ENCODE measurements at regions not wholly inside any gene's neighbourhood (a gene's known extent, or its start where the extent isn't known, plus 50 kb on each side); places are given as distances from the start of the nearest gene placed in this dataset.

DNA sequence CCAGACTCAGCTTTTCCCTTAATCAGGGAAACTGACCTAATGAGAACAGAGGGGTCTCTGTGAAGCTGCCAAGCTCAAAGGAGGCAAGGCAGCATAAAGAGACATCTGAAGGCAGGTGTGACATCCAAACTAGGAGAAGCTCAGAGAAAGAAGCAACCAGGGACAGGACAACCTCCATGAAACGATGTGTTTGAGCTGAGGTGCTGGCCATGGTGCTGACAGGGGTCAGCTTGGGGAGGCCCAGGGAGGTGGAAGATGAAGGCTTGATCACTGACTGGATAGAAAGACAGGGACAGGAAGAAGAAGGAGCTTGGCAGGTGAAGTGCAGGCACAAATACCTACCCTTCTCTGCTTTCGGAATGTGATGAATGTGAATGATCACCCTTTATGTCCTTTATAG is 179.5 kb upstream of the NSMCE3 start:
- no peak for DNase-seq (ENCODE audit: low read depth, low spot score)
- CTCF ChIA-PET, result interaction anchor here (1.0 kb wide), 1 partner anchor 309 kb away, joined by 3 read pairs; no protein-coding TSS in a partner anchor

GRCh38 chr15:29448320-29448719 is 178.7 kb upstream of the NSMCE3 start:
- H3K4me3 ChIP-seq (ENCODE audit: low read depth, low read length), result no peak overlapping the region
- no peak overlapping the region for H3K27ac ChIP-seq (ENCODE audit: low read depth, low read length)
- ChIA-PET CTCF (interaction anchor here (1.0 kb wide), 1 partner anchor 308 kb away, joined by 3 read pairs; no protein-coding TSS in a partner anchor), POLR2A (no interaction called here)
- TF ChIP-seq CTCF (IDR thresholded peaks at IDR 0.05; ENCODE audit: low read depth, low read length), result no peak
- no peak for DNase-seq (ENCODE audit: low read depth, low spot score)
- H3K27me3 ChIP-seq (ENCODE audit: control insufficient read depth, insufficient read depth, low read length), result no peaks in the 10 kb centered on the region
- H3K9me3 ChIP-seq (ENCODE audit: control insufficient read depth, insufficient read depth, low read length), result no peaks in the 10 kb centered on the region

More for the DNA sequence above, 179.5 kb upstream of the NSMCE3 start:
- Histone ChIP-seq H3K27me3 (ENCODE audit: control insufficient read depth, insufficient read depth, low read length) (no peaks in the 10 kb centered on the region), H3K27ac (ENCODE audit: low read depth, low read length) (no peak overlapping the region), H3K4me3 (ENCODE audit: low read depth, low read length) (no peak overlapping the region), H3K9me3 (ENCODE audit: control insufficient read depth, insufficient read depth, low read length) (no peaks in the 10 kb centered on the region)
- POLR2A ChIA-PET, result no interaction called here
- TF ChIP-seq CTCF (IDR thresholded peaks at IDR 0.05; ENCODE audit: low read depth, low read length), result no peak

DNA sequence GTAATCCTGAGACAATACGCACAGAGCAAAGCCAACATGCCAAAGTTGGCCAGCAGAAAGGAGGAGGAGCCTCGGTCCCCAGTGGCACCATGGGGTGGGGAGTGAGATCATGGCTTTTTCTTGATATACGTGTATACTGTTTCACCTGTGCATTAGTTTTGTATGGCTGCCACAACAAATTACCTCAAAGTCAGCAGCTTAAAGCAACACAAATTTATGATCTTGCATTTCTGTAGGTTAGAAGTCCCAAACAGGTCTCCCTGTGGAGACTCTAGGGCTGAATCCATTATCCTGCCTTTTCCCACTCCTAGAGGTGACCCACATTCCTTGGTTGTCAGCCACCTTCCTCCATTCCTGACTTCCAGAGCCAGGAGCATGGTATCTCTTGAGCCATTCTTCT is 176.9 kb upstream of the NSMCE3 start:
- POLR2A ChIA-PET, result no interaction called here
- no peak for DNase-seq (ENCODE audit: low read depth, low spot score)
- Histone ChIP-seq H3K9me3 (ENCODE audit: control insufficient read depth, insufficient read depth, low read length) (no peaks in the 10 kb centered on the region), H3K4me3 (ENCODE audit: low read depth, low read length) (no peak overlapping the region), H3K27me3 (ENCODE audit: control insufficient read depth, insufficient read depth, low read length) (no peaks in the 10 kb centered on the region), H3K27ac (ENCODE audit: low read depth, low read length) (no peak overlapping the region)
- no peak for TF ChIP-seq CTCF (IDR thresholded peaks at IDR 0.05; ENCODE audit: low read depth, low read length)
- CTCF ChIA-PET, result no interaction called here

DNA sequence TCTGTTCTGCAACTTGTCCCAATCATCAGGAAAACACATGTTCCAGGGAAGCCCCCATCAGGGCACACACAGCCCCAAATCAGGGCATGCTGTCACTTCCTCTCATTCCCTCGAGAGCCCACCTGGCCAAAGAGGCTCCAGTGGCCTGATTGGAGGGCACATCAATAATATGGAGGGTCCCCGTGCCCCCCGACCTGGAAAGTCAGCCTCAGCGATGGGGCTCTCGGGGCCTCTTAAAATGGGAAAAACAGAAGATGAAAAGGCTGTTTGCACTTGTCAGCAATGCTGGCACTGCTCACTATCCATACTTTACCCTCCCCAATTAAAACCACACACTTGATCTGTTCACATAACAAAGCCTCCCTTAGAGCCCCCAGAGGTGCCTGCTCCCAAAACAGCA is 172.9 kb upstream of the NSMCE3 start:
- no peak for TF ChIP-seq CTCF (IDR thresholded peaks at IDR 0.05; ENCODE audit: low read depth, low read length)
- CTCF ChIA-PET, result no interaction called here
- DNase-seq (ENCODE audit: low read depth, low spot score), result no peak

DNA sequence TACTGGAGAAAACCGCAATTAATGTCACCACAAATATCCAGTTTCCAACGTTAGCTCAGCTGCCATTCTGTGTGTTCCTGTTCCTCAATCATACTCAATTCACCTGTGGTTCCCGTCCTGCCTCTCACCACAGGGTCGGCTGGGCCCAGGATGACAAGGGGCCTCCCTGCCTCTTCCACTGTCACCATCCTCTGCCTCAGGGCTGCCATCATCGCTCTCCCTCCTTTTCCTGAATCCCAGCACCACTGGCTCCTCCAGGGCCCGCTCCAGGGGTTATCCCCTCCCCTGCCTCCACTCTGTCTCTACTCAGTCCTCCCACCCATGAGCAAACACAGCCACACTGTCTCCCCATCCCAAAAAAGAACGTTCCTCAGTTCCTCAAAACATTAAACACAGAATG is 170.9 kb upstream of the NSMCE3 start:
- H3K27me3 ChIP-seq (ENCODE audit: control insufficient read depth, insufficient read depth, low read length), result no peaks in the 10 kb centered on the region
- H3K9me3 ChIP-seq (ENCODE audit: control insufficient read depth, insufficient read depth, low read length), result no peaks in the 10 kb centered on the region
- CTCF ChIA-PET, result no interaction called here
- POLR2A ChIA-PET, result no interaction called here
- TF ChIP-seq CTCF (IDR thresholded peaks at IDR 0.05; ENCODE audit: low read depth, low read length), result no peak
- no peak overlapping the region for H3K27ac ChIP-seq (ENCODE audit: low read depth, low read length)
- no peak for DNase-seq (ENCODE audit: low read depth, low spot score)
- no peak overlapping the region for H3K4me3 ChIP-seq (ENCODE audit: low read depth, low read length)

More for the DNA sequence above, 172.9 kb upstream of the NSMCE3 start:
- POLR2A ChIA-PET, result no interaction called here
- Histone ChIP-seq H3K9me3 (ENCODE audit: control insufficient read depth, insufficient read depth, low read length) (no peaks in the 10 kb centered on the region), H3K27me3 (ENCODE audit: control insufficient read depth, insufficient read depth, low read length) (no peaks in the 10 kb centered on the region), H3K27ac (ENCODE audit: low read depth, low read length) (no peak overlapping the region), H3K4me3 (ENCODE audit: low read depth, low read length) (no peak overlapping the region)
